Thymus (tissue), 11 donors: ENCODE measurements at regions not wholly inside any gene's neighbourhood (a gene's known extent, or its start where the extent isn't known, plus 50 kb on each side); places are given as distances from the start of the nearest gene placed in this dataset.

Experiments
- DNase-seq, 9 donors: peaks; one replicate each; pipeline ENCODE4 v3.0.0-alpha.2; 2013; ENCODE audit warnings: low spot score in 9 of 9, low read depth in 6 of 9, missing footprints in 1 of 9
- H3K27ac ChIP-seq, 2 donors: one replicate each; pipeline ENCODE4 v1.5.1; 2013; ENCODE audit warnings: control low read depth in 1 of 2, low read depth in 1 of 2, low read length in 1 of 2, mild to moderate bottlenecking in 1 of 2, moderate library complexity in 1 of 2
- H3K27me3 ChIP-seq, 2 donors: one replicate each; pipeline ENCODE4 v1.5.1; 2013; ENCODE audit warnings: low read length in 1 of 2; ENCODE audit not compliant: control insufficient read depth in 2 of 2, insufficient read depth in 1 of 2
- H3K36me3 ChIP-seq, 2 donors: one replicate each; pipeline ENCODE4 v1.5.1; 2013; ENCODE audit warnings: low read length in 1 of 2, mild to moderate bottlenecking in 1 of 2, moderate library complexity in 1 of 2; ENCODE audit not compliant: control insufficient read depth in 2 of 2, insufficient read depth in 2 of 2
- H3K4me1 ChIP-seq, 2 donors: one replicate each; pipeline ENCODE4 v1.5.1; 2013; ENCODE audit warnings: low read length in 2 of 2; ENCODE audit not compliant: control insufficient read depth in 2 of 2, insufficient read depth in 2 of 2
- H3K4me3 ChIP-seq, 2 donors: one replicate each; pipeline ENCODE4 v1.5.1; 2013; ENCODE audit warnings: low read length in 2 of 2, control low read depth in 1 of 2, mild to moderate bottlenecking in 1 of 2
- H3K9me3 ChIP-seq, 2 donors: one replicate each; pipeline ENCODE4 v1.5.1; 2013; ENCODE audit warnings: low read length in 1 of 2, mild to moderate bottlenecking in 1 of 2; ENCODE audit not compliant: control insufficient read depth in 2 of 2, insufficient read depth in 1 of 2
- WGBS: extraction: QIAGEN DNeasy Blood & Tissue Kit; methylation state at CpG from one replicate; pipeline ENCODE4 v1.1.7; 2013; 5-methylcytosine and 5-hydroxymethylcytosine counted together
- donor health status: healthy.

GRCh38 chr15:79527821-79528220, 95.7 kb downstream of the MINAR1 start:
- Histone ChIP-seq H3K36me3 (no peaks in the 10 kb centered on the region), H3K4me3 (no peak overlapping the region), H3K27me3 (no peaks in the 10 kb centered on the region), H3K4me1 (no peaks in the 10 kb centered on the region), H3K9me3 (no peaks in the 10 kb centered on the region), H3K27ac (no peak overlapping the region)
- no peak for DNase-seq
- WGBS = 51% methylated on average over 1 of the region's 1 CpG

- Histone ChIP-seq H3K36me3 (no peaks in the 10 kb centered on the region), H3K27me3 (no peaks in the 10 kb centered on the region), H3K4me3 (no peak overlapping the region), H3K4me1 (no peaks in the 10 kb centered on the region), H3K27ac (no peak overlapping the region), H3K9me3 (no peaks in the 10 kb centered on the region)
- DNase-seq = no peak
- WGBS = 83% methylated on average over 8 of the region's 8 CpGs
Observed at GRCh38 chr15:79529157-79529785, 97.1 kb downstream of the MINAR1 start.

- H3K36me3 ChIP-seq = no peaks in the 10 kb centered on the region
- no peaks in the 10 kb centered on the region for H3K4me1 ChIP-seq
- 92% methylated on average over 3 of the region's 3 CpGs for WGBS
- H3K27ac ChIP-seq = no peak overlapping the region
- no peaks in the 10 kb centered on the region for H3K27me3 ChIP-seq
- no peak overlapping the region for H3K4me3 ChIP-seq
- no peak for DNase-seq
- no peaks in the 10 kb centered on the region for H3K9me3 ChIP-seq
Observed at GRCh38 chr15:79535536-79535935, 103.4 kb downstream of the MINAR1 start.

GRCh38 chr15:79538527-79538926, 106.4 kb downstream of the MINAR1 start:
- Histone ChIP-seq H3K9me3 (no peaks in the 10 kb centered on the region), H3K27me3 (no peaks in the 10 kb centered on the region), H3K4me1 (no peaks in the 10 kb centered on the region), H3K27ac (no peak overlapping the region), H3K36me3 (no peaks in the 10 kb centered on the region), H3K4me3 (no peak overlapping the region)
- WGBS = 95% methylated on average over 5 of the region's 5 CpGs
- no peak for DNase-seq

- no peak overlapping the region for H3K27ac ChIP-seq
- H3K27me3 ChIP-seq = no peaks in the 10 kb centered on the region
- DNase-seq = no peak
- 94% methylated on average over 3 of the region's 3 CpGs for WGBS
- no peaks in the 10 kb centered on the region for H3K4me1 ChIP-seq
- H3K4me3 ChIP-seq = no peak overlapping the region
- H3K9me3 ChIP-seq = no peaks in the 10 kb centered on the region
- no peaks in the 10 kb centered on the region for H3K36me3 ChIP-seq
Observed at GRCh38 chr15:79539401-79539800, 107.3 kb downstream of the MINAR1 start.

GRCh38 chr15:79540551-79540950, 108.4 kb downstream of the MINAR1 start:
- no peaks in the 10 kb centered on the region for H3K4me1 ChIP-seq
- no peaks in the 10 kb centered on the region for H3K27me3 ChIP-seq
- H3K27ac ChIP-seq = no peak overlapping the region
- no peak for DNase-seq
- no peaks in the 10 kb centered on the region for H3K36me3 ChIP-seq
- H3K9me3 ChIP-seq = no peaks in the 10 kb centered on the region
- WGBS = 91% methylated on average over 2 of the region's 2 CpGs
- no peak overlapping the region for H3K4me3 ChIP-seq

GRCh38 chr15:79541196-79541595, 109.1 kb downstream of the MINAR1 start:
- Histone ChIP-seq H3K27me3 (no peaks in the 10 kb centered on the region), H3K4me3 (no peak overlapping the region), H3K4me1 (no peaks in the 10 kb centered on the region), H3K36me3 (no peaks in the 10 kb centered on the region), H3K27ac (no peak overlapping the region), H3K9me3 (no peaks in the 10 kb centered on the region)
- DNase-seq = no peak
- WGBS = 96% methylated on average over 3 of the region's 3 CpGs

- Histone ChIP-seq H3K4me3 (no peak overlapping the region), H3K27me3 (no peaks in the 10 kb centered on the region), H3K36me3 (no peaks in the 10 kb centered on the region), H3K27ac (no peak overlapping the region), H3K4me1 (no peaks in the 10 kb centered on the region), H3K9me3 (no peaks in the 10 kb centered on the region)
- no peak for DNase-seq
Observed at GRCh38 chr15:79543097-79543496, 111.0 kb downstream of the MINAR1 start.

GRCh38 chr15:79549196-79549595, 117.1 kb downstream of the MINAR1 start:
- 86% methylated on average over 2 of the region's 2 CpGs for WGBS
- no peak for DNase-seq

GRCh38 chr15:79560384-79560783, 128.2 kb downstream of the MINAR1 start:
- Histone ChIP-seq H3K36me3 (no peaks in the 10 kb centered on the region), H3K4me3 (no peak overlapping the region), H3K27ac (no peak overlapping the region), H3K9me3 (no peaks in the 10 kb centered on the region), H3K4me1 (no peaks in the 10 kb centered on the region), H3K27me3 (no peaks in the 10 kb centered on the region)
- 97% methylated on average over 24 of the region's 24 CpGs for WGBS
- no peak for DNase-seq

More at GRCh38 chr15:79549196-79549595, 117.1 kb downstream of the MINAR1 start:
- H3K4me3 ChIP-seq = no peak overlapping the region
- no peak overlapping the region for H3K27ac ChIP-seq
- H3K27me3 ChIP-seq = no peaks in the 10 kb centered on the region
- no peaks in the 10 kb centered on the region for H3K36me3 ChIP-seq
- no peaks in the 10 kb centered on the region for H3K9me3 ChIP-seq
- no peaks in the 10 kb centered on the region for H3K4me1 ChIP-seq
